Stimulated activated CD8-positive, alpha-beta memory T cell treated with anti-CD3 and anti-CD28 coated beads, Interleukin-12 subunit alpha, Interleukin-12 subunit beta, amount 100 ng/mL, for 1 hour (primary cell): ENCODE measurements at regions not wholly inside any gene's neighbourhood (a gene's known extent, or its start where the extent isn't known, plus 50 kb on each side); places are given as distances from the start of the nearest gene placed in this dataset.
"Not testable (repeated sequence)": the region's sequence is repeated elsewhere in the genome, so short reads cannot be mapped to it uniquely, and the experiment has no call there.

ENCODE experiments used
- DNase-seq: peaks from one replicate; pipeline ENCODE4 v3.0.0-alpha.2; 2020; ENCODE audit warnings: low read depth

DNA sequence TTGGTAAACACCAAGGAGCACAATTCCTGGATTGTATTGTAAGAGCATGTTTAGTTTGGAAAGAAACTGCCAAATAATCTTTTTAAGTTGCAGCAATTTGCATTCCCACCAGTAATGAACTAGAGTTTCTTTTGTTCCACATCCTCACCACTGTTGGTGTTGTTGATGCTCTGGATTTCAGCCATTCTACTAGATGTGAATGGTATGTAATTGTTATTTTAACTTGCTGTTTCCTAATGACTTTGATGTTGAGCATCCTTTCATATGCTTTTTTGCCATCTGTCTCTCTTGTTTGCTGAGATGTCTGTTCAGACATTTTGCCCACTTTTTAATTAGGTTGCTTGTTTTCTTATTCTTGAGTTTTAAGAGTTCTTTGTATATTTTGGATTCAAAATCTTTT lies 1654.1 kb downstream of the GRIK2 start:
- no peak for DNase-seq

DNA sequence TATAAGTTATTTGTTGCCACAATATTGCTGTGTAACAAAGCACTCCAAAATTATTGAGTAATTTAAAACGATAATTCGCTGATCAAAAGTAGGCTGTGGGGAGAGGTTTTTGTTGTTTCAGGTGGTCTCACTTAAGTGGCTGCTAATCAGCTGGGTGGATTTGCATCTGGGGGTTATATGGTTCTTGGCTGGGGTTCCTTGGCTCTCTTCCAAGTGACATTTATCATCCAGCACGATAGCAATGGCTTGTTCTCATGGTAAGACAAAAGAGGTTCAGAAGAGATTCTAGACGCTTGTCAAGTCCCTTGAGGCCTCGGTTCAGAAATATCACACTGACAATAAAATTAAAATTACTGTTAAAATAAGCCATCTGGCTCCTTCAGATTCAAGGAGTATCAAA lies 1648.8 kb downstream of the GRIK2 start:
- DNase-seq: no peak

DNA sequence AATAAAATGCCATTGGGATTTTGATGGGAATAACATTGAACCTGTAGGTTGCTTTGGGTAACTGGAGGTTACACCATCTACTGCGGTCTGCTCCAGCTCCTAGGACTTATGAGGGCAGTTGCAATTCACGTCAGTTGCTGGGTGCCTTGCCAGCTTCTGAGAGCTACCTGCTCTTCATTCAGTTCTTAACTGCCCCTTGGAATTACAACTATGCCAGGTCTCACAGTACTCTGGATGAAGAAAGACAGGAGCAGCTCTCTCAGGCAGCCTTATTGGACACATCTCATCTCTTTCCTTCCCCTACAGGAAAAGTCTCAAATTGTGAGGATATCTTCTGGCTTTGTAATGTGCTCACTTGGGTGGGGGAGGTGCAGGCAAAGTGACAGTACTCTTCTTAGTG lies 1643.3 kb downstream of the GRIK2 start:
- no peak for DNase-seq

DNA sequence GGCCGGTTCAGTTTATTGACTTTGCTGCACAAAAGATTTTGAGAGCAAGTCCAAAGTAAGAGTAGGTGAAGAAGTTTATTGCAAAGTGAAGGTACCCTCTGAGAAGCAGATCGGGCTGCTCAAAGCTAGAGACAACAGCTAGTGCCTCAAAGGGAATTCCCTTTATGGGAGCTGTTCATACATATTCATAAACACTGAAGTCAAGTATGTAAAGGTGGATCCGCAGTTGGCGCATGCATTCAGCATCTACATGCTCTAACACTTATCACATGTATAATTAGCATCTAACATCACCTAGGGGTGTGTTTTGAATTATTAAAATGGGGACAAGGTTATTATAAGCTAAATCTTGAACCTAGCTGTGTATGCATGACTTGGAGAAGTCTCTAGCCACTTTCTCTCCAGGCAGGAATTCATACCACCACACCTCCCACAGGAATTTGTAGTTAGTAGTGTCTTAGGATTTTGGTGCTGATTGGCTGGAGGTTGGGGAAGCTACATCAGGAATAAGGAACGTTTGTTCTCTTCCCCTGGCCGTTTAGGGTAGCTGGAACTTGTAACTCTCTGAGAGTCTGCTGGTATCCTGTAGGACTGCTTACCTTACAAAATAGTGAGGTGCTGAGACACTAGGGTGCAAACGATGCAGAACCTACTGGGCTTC lies 1633.9 kb downstream of the GRIK2 start:
- DNase-seq: no peak

DNA sequence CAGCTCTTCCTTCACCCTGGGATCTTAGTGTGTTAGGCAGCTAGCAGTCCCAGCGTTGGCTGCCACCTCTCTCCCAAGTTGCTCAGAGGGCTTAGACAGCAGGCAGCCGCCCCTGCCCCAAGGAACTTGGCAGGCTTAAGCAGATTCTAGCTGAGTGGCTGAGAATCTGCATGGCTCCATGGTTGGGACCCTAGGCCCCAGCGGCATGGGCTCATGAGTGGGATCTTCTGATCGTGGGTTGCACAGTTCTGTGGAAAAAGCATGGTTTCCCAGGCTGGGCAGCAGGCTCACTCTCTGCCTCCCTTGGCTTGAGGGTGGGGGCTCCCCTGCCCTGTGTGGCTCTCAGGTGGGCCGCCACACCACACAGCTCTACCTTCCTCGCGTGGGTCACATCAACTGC lies 1624.9 kb downstream of the GRIK2 start:
- DNase-seq: no peak

DNA sequence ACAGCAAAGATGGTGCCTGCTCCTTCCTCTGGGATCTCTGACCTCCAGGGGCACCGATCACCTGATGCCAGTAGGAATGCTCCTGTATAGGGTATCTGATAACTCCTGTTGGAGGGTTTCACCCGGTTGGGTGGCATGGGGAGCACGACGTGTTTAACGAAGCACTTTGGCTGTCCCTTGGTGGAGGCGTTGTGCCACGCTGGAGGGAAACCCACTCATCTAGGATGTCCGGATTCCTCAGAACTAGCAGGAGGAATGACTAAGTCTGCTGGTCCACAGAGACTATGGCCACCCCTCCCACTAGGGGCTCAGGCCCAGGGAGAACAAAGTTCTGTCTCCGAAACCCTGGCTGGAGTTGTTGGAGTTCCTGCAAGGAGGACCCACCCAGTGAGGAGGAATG lies 1624.4 kb downstream of the GRIK2 start:
- no peak for DNase-seq

DNA sequence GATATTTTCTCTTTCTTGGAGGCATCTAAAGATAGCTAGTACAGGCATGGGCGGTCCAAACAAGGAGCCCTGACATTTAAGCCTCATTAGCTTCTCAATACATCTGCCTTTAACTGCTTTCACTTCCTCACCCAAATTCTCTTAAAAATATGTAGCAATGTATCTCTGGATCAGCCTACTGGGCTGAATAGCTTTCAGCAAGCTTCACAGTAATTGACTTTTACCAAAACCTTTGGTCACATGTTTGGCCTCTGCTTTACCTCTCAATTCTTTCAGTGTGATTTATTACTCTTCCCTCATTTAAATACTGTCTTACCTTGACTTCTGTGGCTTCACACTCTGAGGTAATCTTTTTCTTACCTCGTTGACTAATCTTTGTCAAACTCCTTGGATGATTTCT lies 1618.1 kb downstream of the GRIK2 start:
- DNase-seq: no peak

DNA sequence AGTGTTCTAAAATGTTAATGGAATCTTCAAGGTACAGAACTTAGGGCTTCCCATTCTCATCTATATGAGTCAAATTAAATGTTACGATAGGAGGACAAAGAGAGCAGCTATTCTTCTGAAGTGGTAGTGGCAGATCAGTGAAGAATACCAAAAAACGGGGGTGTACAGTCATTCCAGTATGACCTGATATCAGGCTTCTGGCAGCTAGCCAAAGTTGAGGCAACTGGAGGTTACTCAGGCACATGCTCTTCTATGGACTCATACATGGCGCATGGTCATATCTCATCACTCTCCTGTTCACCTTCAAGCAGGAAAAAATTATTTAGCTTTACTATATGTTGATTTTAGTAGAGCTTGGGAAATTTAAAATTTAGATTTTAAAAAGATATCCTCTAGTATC lies 1608.8 kb downstream of the GRIK2 start:
- DNase-seq: no peak

DNA sequence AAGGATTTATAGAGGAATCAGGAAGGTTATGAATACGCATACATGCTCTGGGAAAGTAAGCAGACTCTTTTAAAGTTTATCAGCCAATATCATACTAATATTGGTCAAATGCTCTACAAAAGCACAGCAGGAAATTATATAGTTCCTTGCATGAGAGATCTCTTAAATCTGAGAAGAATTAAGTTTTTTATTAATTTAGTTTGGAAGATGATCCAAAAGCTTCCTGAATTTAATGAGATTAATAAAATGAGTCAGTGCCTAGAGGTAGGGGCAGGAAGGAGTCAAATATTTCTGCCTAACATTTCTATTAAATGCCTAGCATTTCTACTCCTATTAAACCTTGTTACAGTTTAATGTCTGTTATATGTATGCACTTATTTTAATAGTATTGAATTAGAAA lies 1608.2 kb downstream of the GRIK2 start:
- DNase-seq: no peak

DNA sequence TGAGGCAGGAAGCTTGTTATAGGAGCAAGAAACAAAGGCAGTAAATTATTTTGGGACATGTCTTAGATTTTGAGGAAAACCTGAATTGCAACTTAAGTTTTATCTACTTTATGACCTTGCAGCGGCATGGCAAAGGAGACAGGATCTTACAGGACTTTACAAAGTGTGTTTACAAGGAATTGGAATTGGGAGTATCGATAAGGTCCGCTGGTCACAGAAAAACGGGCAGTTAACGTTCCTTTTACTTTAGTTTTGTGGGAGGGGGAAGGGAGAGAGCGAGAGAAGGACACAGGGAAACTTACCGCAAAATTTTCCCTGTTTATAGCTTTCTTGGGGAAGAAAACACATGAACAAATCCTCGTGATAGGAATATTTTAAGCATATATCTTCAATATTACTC lies 1607.2 kb downstream of the GRIK2 start:
- no peak for DNase-seq

DNA sequence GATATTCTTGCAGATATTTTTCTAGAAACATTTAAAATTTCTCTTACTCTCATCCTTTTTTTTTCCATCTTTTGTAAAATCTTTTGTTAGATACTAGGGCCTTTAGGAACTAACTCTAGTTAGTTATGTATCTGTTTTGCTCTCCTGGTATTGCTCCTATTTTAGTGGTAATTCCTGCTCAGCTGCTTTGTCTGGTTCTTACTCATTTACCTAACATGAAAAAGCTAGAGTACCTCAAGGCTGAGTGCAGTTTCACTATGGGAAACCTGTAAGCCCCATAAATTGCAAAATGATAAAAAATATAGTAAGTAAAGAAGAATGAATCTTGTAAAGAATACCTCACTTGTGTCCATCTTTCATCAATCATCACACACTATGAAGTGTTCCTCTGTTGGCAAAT lies 1602.0 kb downstream of the GRIK2 start:
- no peak for DNase-seq

DNA sequence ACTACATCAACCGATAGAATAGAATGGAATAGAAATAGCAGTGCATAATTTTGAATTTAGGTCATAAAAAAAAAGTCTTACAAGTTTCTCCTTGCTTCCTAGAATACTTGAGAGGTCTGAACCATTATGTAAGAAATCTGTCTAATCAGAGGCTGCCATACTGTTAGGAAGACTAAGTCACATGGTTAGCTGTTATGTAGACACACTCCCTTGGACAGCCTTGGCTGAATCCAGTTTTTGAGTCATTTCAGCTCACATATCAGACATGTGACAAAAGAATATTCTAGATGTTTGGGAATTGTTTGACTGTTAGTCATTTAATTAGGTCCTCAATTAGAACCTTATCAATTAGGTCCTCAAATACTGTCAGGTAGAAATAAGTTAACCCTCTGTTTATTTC lies 1601.4 kb downstream of the GRIK2 start:
- DNase-seq: no peak

DNA sequence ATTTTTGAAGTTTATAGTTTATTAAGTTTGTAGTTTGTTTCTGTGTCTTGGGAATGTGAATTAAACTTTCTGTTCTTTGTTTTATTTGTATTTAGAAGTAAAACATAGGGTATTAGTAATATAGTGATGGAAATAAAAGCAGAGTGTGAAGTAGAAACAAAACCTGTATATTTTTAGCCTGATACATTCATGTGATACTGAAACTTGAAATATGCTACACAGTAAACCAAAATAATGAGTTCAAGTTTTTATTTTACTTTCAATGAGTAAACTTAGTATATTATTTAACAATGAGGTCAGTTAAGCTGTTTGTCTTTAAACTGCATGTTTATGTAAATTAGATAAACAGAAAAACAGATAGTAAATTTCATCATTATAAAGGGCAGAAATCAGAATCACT lies 1592.6 kb downstream of the GRIK2 start:
- no peak for DNase-seq

DNA sequence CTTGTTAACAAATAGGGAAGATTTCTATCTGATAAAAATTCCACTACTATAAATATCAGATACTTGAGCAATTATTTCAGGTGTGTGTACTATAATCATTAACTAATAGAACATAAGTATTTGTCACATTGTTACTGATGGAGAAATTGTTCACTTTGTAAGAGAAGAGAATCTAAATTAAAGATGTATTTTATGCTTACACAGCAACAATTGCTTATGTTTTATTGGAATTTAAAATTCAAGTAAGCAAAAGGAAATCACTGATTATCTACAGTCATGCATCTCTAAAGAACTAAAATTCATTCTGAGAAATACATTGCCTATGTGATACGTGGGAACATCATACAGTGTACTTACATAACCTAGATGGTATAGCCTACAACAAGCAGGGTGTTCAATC lies 1590.8 kb downstream of the GRIK2 start:
- DNase-seq: no peak

DNA sequence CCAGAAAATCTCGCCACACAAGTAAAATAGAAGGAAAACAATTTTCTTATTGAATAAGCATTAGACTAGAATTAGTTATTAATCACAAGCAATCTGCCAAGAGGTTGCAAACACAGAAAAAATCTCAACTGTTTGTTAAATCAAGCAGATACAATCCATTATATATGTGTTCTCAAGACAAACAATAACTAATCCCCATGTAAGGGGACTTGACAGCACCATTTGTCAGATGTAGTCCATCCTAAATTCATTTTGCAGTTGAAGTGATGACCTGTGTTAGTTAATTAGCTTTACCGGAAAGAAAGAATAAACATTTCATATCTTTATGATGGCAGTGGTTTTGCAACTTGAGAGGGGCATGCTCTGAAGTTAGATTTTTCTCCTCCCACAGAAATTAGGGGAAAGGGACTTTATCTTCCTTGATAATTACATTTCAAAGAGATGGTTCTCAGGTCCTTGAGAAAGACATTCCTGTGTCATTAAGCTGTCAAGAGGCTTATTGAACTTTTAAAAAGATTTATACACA lies 1588.0 kb downstream of the GRIK2 start:
- no peak for DNase-seq

DNA sequence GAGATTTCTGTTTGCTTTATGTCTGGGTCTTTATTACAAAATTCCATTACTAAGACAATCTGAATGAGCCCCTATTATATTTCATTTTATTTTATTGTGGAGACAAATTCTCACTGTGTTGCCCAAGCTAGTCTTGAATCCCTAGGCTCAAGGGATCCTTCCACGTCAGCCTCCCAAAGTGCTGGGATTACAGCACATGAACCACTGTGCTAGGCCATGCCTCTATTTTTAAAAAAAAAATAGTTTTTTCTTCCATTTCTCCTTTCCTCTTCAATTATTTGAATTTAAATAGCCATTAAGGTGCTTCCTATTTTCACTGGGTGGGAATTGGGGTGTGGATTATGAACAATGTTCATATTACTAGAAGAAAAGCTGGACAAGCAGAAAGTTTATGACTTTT lies 1587.4 kb downstream of the GRIK2 start:
- DNase-seq: no peak

DNA sequence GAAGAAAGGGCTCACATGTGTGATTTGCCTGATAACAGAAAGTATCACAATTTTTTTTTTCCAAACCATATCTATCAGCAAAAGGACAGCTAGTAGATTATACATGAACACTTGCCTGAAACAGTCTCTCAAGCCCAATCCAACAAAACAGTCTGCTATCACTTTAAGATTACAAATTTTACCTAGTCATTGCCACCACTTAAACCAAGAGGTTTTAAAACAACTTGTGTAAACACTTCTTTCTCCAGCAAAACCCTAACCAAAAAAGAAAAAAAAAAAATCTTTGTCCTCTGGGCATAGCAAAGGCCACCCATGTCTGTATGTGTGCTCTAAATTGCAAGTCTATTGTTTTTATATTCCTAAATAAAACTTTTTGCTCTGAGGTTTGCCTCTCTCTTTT lies 1568.4 kb downstream of the GRIK2 start:
- DNase-seq: no peak

DNA sequence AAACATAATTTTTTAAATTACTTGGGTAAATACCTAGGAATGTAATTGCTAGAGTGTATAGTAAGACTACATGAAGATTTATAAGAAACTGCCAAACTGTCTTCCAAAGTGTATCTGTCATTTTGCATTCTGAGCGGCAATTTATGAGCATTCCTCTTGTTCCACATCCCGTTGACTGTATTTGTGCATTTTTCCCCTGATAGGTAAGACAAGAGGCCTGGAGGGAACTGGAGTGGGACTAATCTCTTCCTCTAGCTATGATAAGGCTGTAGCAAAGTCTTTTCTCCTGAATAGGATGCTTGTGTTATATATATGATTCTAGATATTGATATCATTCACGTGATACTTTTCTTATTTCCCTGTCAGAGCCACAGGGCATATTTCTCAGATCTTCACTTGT lies 1557.5 kb downstream of the GRIK2 start:
- no peak for DNase-seq

DNA sequence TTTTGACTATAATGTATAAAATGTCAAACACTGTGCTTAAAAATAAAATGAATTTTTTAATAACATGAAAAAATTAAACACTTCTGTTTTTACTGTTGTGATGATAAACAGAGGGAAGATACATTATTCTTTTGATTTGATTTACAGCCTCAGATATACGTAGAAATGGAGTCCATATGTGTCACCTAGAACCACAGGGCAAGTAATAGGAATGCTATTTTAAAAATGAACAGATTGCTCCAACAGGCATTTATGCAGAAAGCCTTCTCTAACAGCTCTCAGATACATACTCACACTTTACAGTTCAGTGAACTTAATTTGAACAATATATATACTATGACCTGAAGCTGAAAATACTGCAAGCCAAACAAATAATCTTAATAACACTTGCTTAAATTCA lies 1551.0 kb downstream of the GRIK2 start:
- DNase-seq: no peak

DNA sequence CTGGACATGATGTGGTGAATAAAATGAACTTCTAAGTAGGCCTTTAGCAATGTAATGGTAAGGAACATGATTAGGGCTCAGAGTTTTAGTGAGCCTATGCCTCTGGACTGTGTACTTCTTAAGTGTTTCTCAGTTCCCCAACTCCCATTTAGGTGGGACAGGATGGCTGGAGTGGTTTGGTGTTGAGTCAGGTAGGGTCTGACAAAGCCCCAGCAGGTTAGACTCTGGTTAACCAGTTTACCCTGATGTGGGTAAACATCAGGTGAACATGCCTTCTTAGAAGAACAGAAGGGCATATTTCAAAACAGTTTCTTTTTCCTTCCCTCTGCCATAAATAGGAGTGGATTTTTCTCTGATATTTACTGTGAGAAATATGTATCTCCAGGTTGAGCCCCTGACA lies 1548.7 kb downstream of the GRIK2 start:
- DNase-seq: no peak

DNA sequence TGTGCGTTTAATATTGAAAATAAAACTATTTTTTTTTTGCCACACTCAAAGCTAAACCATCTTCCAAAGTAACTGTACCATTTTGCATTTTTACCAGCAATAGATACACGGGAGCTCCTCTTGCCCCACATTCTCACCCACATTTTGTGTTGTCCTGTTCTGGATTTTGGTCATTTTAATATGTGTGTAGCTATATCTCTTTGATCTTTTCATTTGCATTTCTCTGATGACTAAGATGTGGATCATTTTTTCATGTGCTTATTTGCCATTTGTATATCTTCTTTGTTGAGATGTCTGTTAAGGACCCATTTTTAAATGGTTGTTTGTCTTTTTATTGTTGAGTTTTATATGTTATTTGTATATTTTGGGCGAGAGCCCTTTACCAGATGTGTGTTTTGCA lies 1543.5 kb downstream of the GRIK2 start:
- no peak for DNase-seq

DNA sequence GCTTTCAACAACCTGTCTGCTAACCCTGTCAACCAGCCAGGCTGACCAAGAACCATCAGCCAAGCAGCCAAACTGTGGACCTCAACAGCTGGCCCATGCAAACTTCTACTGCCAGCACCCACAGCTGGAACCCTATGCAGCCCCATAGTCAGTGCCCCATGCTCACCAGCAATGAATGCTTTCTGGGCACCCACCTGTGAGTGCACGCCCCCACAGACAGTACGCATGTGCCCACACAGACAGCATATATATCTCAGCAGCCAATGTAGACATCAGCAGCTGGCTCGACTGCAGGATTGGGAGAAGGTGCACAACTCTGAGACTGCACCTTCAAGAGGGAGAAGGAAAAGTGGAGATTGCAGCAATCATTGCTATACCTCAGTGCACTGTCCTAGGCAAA lies 1534.6 kb downstream of the GRIK2 start:
- no peak for DNase-seq

DNA sequence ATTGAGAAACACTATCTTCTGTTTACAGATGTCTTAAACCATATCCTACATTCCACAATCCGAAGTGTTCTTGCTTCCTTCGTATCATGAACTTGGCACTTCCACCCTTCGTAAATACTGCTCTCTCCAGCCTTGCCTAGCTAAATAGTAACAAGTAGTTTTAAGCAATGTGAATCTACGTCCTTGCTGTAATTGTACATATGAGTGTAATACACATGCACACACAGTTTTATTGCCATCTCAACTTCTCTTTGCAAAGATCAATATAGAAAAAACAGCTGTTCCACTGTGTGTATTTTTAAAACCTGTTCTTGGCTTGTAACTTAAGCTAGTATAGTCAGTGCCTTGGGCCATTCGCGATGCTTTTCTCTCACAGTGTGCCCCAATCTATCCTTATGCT lies 1524.7 kb downstream of the GRIK2 start:
- no peak for DNase-seq

DNA sequence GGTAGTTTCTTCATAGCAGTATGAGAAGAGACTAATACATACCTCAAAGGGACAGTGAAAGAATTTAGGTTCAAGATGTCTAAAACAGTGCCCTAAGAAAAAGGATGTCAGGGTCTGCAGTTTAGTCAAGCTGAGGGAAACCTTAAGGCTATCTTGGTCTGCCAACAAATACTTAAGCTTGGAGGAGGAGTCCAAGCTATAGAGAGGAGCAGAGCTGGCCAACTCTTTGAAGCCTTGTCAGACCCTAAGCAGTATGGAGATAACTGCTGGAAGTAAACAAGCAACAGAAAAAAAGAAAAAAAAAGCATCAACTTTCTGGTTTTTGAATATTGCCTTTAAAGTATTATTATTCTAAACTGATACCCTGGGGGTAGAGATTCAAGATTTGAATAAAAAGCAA lies 1518.1 kb downstream of the GRIK2 start:
- DNase-seq: no peak

DNA sequence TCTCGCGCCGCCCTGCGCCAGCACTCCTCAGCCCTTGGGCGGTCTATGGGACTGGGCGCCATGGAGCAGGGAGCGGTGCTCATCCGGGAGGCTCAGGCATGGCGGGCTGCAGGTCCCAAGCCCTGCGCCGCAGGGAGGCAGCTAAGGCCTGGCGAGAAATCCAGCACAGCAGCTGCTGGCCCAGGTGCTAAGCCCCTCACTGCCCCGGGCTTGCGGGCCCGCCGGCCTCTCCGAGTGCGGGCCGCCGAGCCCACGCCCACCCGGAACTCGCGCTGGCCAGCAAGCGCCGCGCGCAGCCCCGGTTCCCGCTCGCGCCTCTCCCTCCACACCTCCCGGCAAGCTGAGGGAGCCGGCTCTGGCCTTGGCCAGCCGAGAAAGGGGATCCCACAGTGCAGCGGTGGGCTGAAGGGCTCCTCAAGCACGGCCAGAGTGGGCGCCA lies 1517.2 kb downstream of the GRIK2 start:
- DNase-seq: not testable (repeated sequence)
